ENCODE measurements at regions not wholly inside any gene's neighbourhood (a gene's known extent, or its start where the extent isn't known, plus 50 kb on each side); places are given as distances from the start of the nearest gene placed in this dataset.

DNA sequence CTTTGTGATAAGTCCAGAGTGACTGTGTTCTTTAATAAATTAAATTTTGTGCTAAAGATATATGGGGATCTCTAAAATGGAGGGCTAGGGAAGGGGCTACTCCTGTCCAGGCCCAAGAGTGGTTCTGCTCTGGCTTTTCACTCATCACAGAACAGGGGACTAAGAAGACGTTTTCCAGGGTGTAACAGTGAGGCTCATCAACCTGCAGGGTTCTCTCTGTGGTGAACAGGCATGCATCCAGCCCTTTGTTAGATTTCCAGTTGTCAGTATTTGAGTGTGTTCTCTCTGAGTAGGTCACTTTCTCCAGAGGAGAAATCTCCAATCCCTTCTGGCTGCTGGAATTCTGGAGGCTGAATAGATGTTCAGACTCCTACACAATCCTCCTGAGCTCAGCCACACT, 408.9 kb downstream of the PLCL1 start:
- Histone ChIP-seq H3K9ac (ENCODE audit: control insufficient read depth, extremely low read depth, insufficient read depth, low read length) (no peak overlapping the region), H3K4me1 (ENCODE audit: control insufficient read depth, extremely low read depth, insufficient read depth, low read length) (no peaks in the 10 kb centered on the region), H3K36me3 (ENCODE audit: control insufficient read depth in 2 of 2, extremely low read depth in 1 of 2, insufficient read depth in 2 of 2, low read length in 2 of 2) (no peaks in the 10 kb centered on the region), H3K9me3 (ENCODE audit: control insufficient read depth, low read depth, low read length) (no peaks in the 10 kb centered on the region), H3K27ac (ENCODE audit: control insufficient read depth, insufficient read depth, low read length) (no peak overlapping the region), H2AFZ (ENCODE audit: control insufficient read depth, low read length) (no peak overlapping the region), H3K4me2 (ENCODE audit: control insufficient read depth, extremely low read depth, insufficient read depth, low read depth, low read length) (no peak overlapping the region), H3K4me3 (ENCODE audit: control insufficient read depth in 2 of 3, extremely low read depth in 1 of 3, insufficient read depth in 2 of 3, low read depth in 1 of 3, low read length in 3 of 3) (no peak overlapping the region), H3K9me1 (ENCODE audit: control insufficient read depth, extremely low read depth, insufficient read depth, low read length) (no peaks in the 10 kb centered on the region), H3K27me3 (ENCODE audit: control insufficient read depth, extremely low read depth, insufficient read depth, low read length) (no peaks in the 10 kb centered on the region), H3K79me2 (ENCODE audit: control insufficient read depth, insufficient read depth, low read length) (no peaks in the 10 kb centered on the region), H4K20me1 (ENCODE audit: control insufficient read depth, extremely low read depth, insufficient read depth, low read length) (no peaks in the 10 kb centered on the region)
- no peak for FAIRE-seq
- DNase-seq (ENCODE audit: low read depth, low spot score): no peak
- TF ChIP-seq EZH2 (IDR thresholded peaks at IDR 0.05; ENCODE audit: low read length): no peak
- TF ChIP-seq, protein P1, sequence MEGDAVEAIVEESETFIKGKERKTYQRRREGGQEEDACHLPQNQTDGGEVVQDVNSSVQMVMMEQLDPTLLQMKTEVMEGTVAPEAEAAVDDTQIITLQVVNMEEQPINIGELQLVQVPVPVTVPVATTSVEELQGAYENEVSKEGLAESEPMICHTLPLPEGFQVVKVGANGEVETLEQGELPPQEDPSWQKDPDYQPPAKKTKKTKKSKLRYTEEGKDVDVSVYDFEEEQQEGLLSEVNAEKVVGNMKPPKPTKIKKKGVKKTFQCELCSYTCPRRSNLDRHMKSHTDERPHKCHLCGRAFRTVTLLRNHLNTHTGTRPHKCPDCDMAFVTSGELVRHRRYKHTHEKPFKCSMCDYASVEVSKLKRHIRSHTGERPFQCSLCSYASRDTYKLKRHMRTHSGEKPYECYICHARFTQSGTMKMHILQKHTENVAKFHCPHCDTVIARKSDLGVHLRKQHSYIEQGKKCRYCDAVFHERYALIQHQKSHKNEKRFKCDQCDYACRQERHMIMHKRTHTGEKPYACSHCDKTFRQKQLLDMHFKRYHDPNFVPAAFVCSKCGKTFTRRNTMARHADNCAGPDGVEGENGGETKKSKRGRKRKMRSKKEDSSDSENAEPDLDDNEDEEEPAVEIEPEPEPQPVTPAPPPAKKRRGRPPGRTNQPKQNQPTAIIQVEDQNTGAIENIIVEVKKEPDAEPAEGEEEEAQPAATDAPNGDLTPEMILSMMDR (optimal IDR thresholded peaks at IDR 0.05 in 1 of 3, IDR thresholded peaks at IDR 0.05 in 1 of 3, conservative IDR thresholded peaks at IDR 0.05 in 1 of 3; ENCODE audit: extremely low read depth in 1 of 3, insufficient read depth in 2 of 3, low read length in 3 of 3): no peak
- dilution Hi-C loops (cut with MboI; ENCODE audit: extremely low pct_ligation_motif_present, low sequenced_read_pairs): no loop called here

DNA sequence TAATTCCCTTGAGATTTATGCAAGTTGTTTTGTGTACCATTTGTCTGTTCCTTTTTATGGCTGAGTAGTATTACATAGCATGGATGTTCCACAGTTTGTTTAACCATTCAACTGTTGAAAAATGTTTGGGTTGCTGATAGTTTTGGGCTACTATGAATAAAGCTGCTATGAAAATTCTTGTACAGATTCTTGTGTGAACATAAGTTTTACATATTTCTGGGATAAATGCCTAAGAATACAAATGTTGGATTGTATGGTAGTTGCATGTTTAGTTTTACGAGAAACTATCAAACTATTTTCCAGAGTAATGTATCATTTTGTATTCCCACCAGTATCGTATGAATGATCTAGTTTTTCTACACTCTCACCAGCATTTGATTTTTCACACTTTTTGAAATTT, 407.3 kb downstream of the PLCL1 start:
- Histone ChIP-seq H3K9ac (ENCODE audit: control insufficient read depth, extremely low read depth, insufficient read depth, low read length) (no peak overlapping the region), H2AFZ (ENCODE audit: control insufficient read depth, low read length) (no peak overlapping the region), H3K79me2 (ENCODE audit: control insufficient read depth, insufficient read depth, low read length) (no peaks in the 10 kb centered on the region), H4K20me1 (ENCODE audit: control insufficient read depth, extremely low read depth, insufficient read depth, low read length) (no peaks in the 10 kb centered on the region), H3K9me1 (ENCODE audit: control insufficient read depth, extremely low read depth, insufficient read depth, low read length) (no peaks in the 10 kb centered on the region), H3K4me3 (ENCODE audit: control insufficient read depth in 2 of 3, extremely low read depth in 1 of 3, insufficient read depth in 2 of 3, low read depth in 1 of 3, low read length in 3 of 3) (no peak overlapping the region), H3K4me2 (ENCODE audit: control insufficient read depth, extremely low read depth, insufficient read depth, low read depth, low read length) (no peak overlapping the region), H3K9me3 (ENCODE audit: control insufficient read depth, low read depth, low read length) (no peaks in the 10 kb centered on the region), H3K27me3 (ENCODE audit: control insufficient read depth, extremely low read depth, insufficient read depth, low read length) (no peaks in the 10 kb centered on the region), H3K27ac (ENCODE audit: control insufficient read depth, insufficient read depth, low read length) (no peak overlapping the region), H3K4me1 (ENCODE audit: control insufficient read depth, extremely low read depth, insufficient read depth, low read length) (no peaks in the 10 kb centered on the region), H3K36me3 (ENCODE audit: control insufficient read depth in 2 of 2, extremely low read depth in 1 of 2, insufficient read depth in 2 of 2, low read length in 2 of 2) (no peaks in the 10 kb centered on the region)
- DNase-seq (ENCODE audit: low read depth, low spot score) (no peak), FAIRE-seq (no peak)
- dilution Hi-C loops (cut with MboI; ENCODE audit: extremely low pct_ligation_motif_present, low sequenced_read_pairs): no loop called here
- TF ChIP-seq EZH2 (IDR thresholded peaks at IDR 0.05; ENCODE audit: low read length): no peak
- TF ChIP-seq, protein P1 (optimal IDR thresholded peaks at IDR 0.05 in 1 of 3, IDR thresholded peaks at IDR 0.05 in 1 of 3, conservative IDR thresholded peaks at IDR 0.05 in 1 of 3; ENCODE audit: extremely low read depth in 1 of 3, insufficient read depth in 2 of 3, low read length in 3 of 3): no peak

All from keratinocyte (primary cell).